Thyroid gland (tissue), 4 donors: ENCODE measurements at regions not wholly inside any gene's neighbourhood (a gene's known extent, or its start where the extent isn't known, plus 50 kb on each side); places are given as distances from the start of the nearest gene placed in this dataset.

Experiments used
- DNase-seq, 2 donors: peaks; one replicate each; pipeline ENCODE4 v3.0.0-alpha.2; 2019
- H3K27ac ChIP-seq, 3 donors: fragments of 200-600 bp; sonication (generic); 1 replicate in 2 of 3; 2 replicates in 1 of 3; pipeline ENCODE4 v1.5.1; 2016 to 2019; ENCODE audit warnings: mild to moderate bottlenecking in 1 of 3, moderate library complexity in 1 of 3
- H3K27me3 ChIP-seq: fragments of 200-600 bp; sonication (generic); one replicate; pipeline ENCODE4 v1.5.1; 2019
- H3K36me3 ChIP-seq, 2 donors: fragments of 200-600 bp; sonication (generic); one replicate each; pipeline ENCODE4 v1.5.1; 2016 to 2019
- H3K4me1 ChIP-seq, 2 donors: fragments of 200-600 bp; sonication (generic); one replicate each; pipeline ENCODE4 v1.5.1; 2017 to 2019
- H3K4me3 ChIP-seq, 3 donors: fragments of 200-600 bp; sonication (generic); replicated peaks in 1 of 3; 1 replicate in 2 of 3; 2 replicates in 1 of 3; pipeline ENCODE4 v1.5.1; 2016; ENCODE audit warnings: mild to moderate bottlenecking in 1 of 3
- H3K9me3 ChIP-seq: fragments of 200-600 bp; sonication (generic); one replicate; pipeline ENCODE4 v1.5.1; 2017
- POLR2A ChIP-seq, 2 donors: fragments of 450-650 bp; IDR thresholded peaks; one replicate each; pipeline ENCODE4 v1.6.1; 2017; ENCODE audit warnings: antibody characterized with exemption in 2 of 2, mild to moderate bottlenecking in 2 of 2, moderate library complexity in 1 of 2
- WGBS, 2 donors: methylation state at CpG; one replicate each; pipeline ENCODE4 v1.1.5; 2017; 5-methylcytosine and 5-hydroxymethylcytosine counted together
- intact Hi-C: fragments of 100-400 bp; cut with DNase I; formaldehyde crosslinking; loops from one replicate; pipeline ENCODE4 v1.15.1; 2023
- TF ChIP-seq, protein P1 (sequence below), 6 experiments: fragments of 200-600 bp in 3 of 6; fragments of 450-650 bp in 3 of 6; sonication (generic) in 3 of 6; IDR thresholded peaks; one replicate each; pipeline ENCODE4 v1.5.1; 2016 to 2019; ENCODE audit warnings: antibody characterized with exemption in 6 of 6, mild to moderate bottlenecking in 2 of 6, inconsistent platforms in 1 of 6, moderate library complexity in 1 of 6

DNA sequence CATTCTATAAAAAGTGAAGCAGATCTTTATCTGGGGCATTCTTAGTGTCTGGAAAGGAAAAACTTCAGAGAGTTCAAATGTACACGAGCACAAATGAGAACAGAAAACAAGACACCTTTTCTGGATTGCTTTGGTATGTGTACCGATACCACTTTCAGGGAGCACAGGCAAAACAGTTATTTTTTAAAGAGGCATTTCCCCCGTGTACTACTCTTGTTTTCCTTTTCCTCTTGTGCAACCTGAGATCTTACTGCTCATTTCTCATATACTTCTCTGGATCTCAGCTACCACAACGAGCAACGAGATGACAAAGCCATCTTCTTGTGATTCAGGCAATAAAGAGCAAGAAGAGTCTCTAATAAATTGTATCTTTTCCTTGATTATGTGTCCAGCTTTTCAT is 463.6 kb downstream of the SHQ1 start:
- Histone ChIP-seq H3K4me1 (peaks cover 6% of the 10 kb centered on the region in 2 donors), H3K36me3 (no peaks in the 10 kb centered on the region), H3K9me3 (no peaks in the 10 kb centered on the region), H3K27me3 (no peaks in the 10 kb centered on the region), H3K27ac (no peak overlapping the region), H3K4me3 (no peak overlapping the region)
- intact Hi-C loops, result no loop called here
- no peak for TF ChIP-seq POLR2A (IDR thresholded peaks at IDR 0.05)
- TF ChIP-seq, protein P1, sequence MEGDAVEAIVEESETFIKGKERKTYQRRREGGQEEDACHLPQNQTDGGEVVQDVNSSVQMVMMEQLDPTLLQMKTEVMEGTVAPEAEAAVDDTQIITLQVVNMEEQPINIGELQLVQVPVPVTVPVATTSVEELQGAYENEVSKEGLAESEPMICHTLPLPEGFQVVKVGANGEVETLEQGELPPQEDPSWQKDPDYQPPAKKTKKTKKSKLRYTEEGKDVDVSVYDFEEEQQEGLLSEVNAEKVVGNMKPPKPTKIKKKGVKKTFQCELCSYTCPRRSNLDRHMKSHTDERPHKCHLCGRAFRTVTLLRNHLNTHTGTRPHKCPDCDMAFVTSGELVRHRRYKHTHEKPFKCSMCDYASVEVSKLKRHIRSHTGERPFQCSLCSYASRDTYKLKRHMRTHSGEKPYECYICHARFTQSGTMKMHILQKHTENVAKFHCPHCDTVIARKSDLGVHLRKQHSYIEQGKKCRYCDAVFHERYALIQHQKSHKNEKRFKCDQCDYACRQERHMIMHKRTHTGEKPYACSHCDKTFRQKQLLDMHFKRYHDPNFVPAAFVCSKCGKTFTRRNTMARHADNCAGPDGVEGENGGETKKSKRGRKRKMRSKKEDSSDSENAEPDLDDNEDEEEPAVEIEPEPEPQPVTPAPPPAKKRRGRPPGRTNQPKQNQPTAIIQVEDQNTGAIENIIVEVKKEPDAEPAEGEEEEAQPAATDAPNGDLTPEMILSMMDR (IDR thresholded peaks at IDR 0.05), result no peak
- DNase-seq, result no peak
- 41 to 43% methylated on average over 5 of the region's 5 CpGs for WGBS, 2 donors

DNA sequence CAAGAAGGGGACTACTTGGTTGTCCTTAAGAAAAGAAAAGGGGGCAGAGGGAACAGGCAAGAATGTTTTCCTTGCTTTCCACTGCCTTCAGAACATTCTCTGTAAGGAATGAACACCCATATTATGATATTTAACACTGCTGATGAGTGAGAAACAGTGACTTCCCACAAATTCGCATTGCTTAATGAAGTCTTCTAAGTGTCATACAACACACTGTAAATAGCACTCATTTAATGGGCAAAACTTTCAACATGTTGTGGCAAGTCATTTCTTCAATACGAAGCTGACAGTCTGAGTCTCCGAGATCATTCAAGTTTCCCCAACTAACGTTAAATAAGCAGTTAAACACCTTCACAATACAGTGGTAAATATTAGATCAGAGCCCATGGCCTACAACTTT is 464.4 kb downstream of the SHQ1 start:
- Histone ChIP-seq H3K27ac (no peak overlapping the region), H3K4me1 (peaks cover under 1 to 6% of the 10 kb centered on the region in 2 donors), H3K27me3 (no peaks in the 10 kb centered on the region), H3K36me3 (no peaks in the 10 kb centered on the region), H3K9me3 (no peaks in the 10 kb centered on the region), H3K4me3 (no peak overlapping the region)
- 94 to 98% methylated on average over 4 of the region's 4 CpGs for WGBS, 2 donors
- TF ChIP-seq, protein P1 (IDR thresholded peaks at IDR 0.05), result no peak
- no peak for TF ChIP-seq POLR2A (IDR thresholded peaks at IDR 0.05)
- intact Hi-C loops, result no loop called here
- DNase-seq, result no peak

- H3K27me3 ChIP-seq, result no peaks in the 10 kb centered on the region
- H3K9me3 ChIP-seq, result no peaks in the 10 kb centered on the region
- no peak overlapping the region for H3K27ac ChIP-seq
- no peak for DNase-seq
- TF ChIP-seq POLR2A (IDR thresholded peaks at IDR 0.05), result no peak
- peaks cover 0 to 2% of the 10 kb centered on the region in 2 donors for H3K36me3 ChIP-seq
- H3K4me1 ChIP-seq, result peaks cover 0 to 6% of the 10 kb centered on the region in 2 donors
- H3K4me3 ChIP-seq, result no peak overlapping the region
- WGBS, 2 donors, result 95% methylated on average over 4 of the region's 4 CpGs
- intact Hi-C loops, result no loop called here
Measured at GRCh38 chr3:72383230-72383629, 465.0 kb downstream of the SHQ1 start.

- Histone ChIP-seq H3K36me3 (peaks cover 0 to 7% of the 10 kb centered on the region in 2 donors), H3K9me3 (no peaks in the 10 kb centered on the region), H3K27ac (no peak overlapping the region), H3K4me3 (no peak overlapping the region), H3K27me3 (no peaks in the 10 kb centered on the region), H3K4me1 (peaks cover 0 to 6% of the 10 kb centered on the region in 2 donors)
- WGBS, 2 donors, result 95 to 97% methylated on average over 4 of the region's 4 CpGs
- no peak for DNase-seq
- TF ChIP-seq, protein P1 (IDR thresholded peaks at IDR 0.05), result no peak
- no peak for TF ChIP-seq POLR2A (IDR thresholded peaks at IDR 0.05)
- intact Hi-C loops, result no loop called here
Measured at GRCh38 chr3:72382460-72382859, 465.8 kb downstream of the SHQ1 start.

- Histone ChIP-seq H3K9me3 (no peaks in the 10 kb centered on the region), H3K27me3 (no peaks in the 10 kb centered on the region), H3K4me3 (no peak overlapping the region), H3K4me1 (peaks cover 0 to 6% of the 10 kb centered on the region in 2 donors), H3K27ac (no peak overlapping the region), H3K36me3 (peaks cover 0 to 7% of the 10 kb centered on the region in 2 donors)
- DNase-seq, result no peak
- intact Hi-C loops, result no loop called here
- TF ChIP-seq POLR2A (IDR thresholded peaks at IDR 0.05), result no peak
- TF ChIP-seq, protein P1 (IDR thresholded peaks at IDR 0.05), result no peak
- 95 to 98% methylated on average over 6 of the region's 6 CpGs for WGBS, 2 donors
Measured at GRCh38 chr3:72381584-72381983, 466.7 kb downstream of the SHQ1 start.
